H9 (cell line): ENCODE measurements at regions not wholly inside any gene's neighbourhood (a gene's known extent, or its start where the extent isn't known, plus 50 kb on each side); places are given as distances from the start of the nearest gene placed in this dataset.

Source experiments
- DNase-seq: peaks from one replicate; pipeline ENCODE4 v3.0.0-alpha.2; 2017
- H2AFZ ChIP-seq: one replicate; pipeline ENCODE4 v1.6.1; 2013; ENCODE audit warnings: mild to moderate bottlenecking, low read length, control low read depth, moderate library complexity
- H2AK5ac ChIP-seq: 2 replicates; pipeline ENCODE4 v1.6.1; 2013; ENCODE audit warnings: low read length, control low read depth, mixed read lengths; ENCODE audit not compliant: insufficient read length
- H2BK120ac ChIP-seq: one replicate; pipeline ENCODE4 v1.6.1; 2013; ENCODE audit warnings: low read depth, mild to moderate bottlenecking, low read length, control low read depth, inconsistent platforms; ENCODE audit not compliant: poor library complexity, severe bottlenecking
- H2BK12ac ChIP-seq: 2 replicates; pipeline ENCODE4 v1.6.1; 2013; ENCODE audit warnings: low read length, control low read depth, mixed read lengths, low read depth; ENCODE audit not compliant: insufficient read length
- H2BK15ac ChIP-seq: 2 replicates; pipeline ENCODE4 v1.6.1; 2013; ENCODE audit warnings: low read depth, low read length, control low read depth
- H2BK20ac ChIP-seq: one replicate; pipeline ENCODE4 v1.6.1; 2013; ENCODE audit warnings: low read depth, mild to moderate bottlenecking, low read length, control low read depth, inconsistent platforms; ENCODE audit not compliant: poor library complexity, severe bottlenecking
- H2BK5ac ChIP-seq: 2 replicates; pipeline ENCODE4 v1.6.1; 2013; ENCODE audit warnings: low read length, control low read depth, mixed read lengths; ENCODE audit not compliant: insufficient read length
- H3K14ac ChIP-seq: 2 replicates; pipeline ENCODE4 v1.6.1; 2013; ENCODE audit warnings: low read length, control low read depth; ENCODE audit not compliant: insufficient read depth
- H3K18ac ChIP-seq: 2 replicates; pipeline ENCODE4 v1.6.1; 2013; ENCODE audit warnings: low read depth, mild to moderate bottlenecking, mixed read lengths, low read length, control low read depth; ENCODE audit not compliant: insufficient read length
- H3K23ac ChIP-seq: 2 replicates; pipeline ENCODE4 v1.6.1; 2013; ENCODE audit warnings: low read length, control low read depth, mixed read lengths, low read depth; ENCODE audit not compliant: insufficient read length
- H3K23me2 ChIP-seq: 2 replicates; pipeline ENCODE4 v1.6.1; 2013; ENCODE audit warnings: low read depth, mild to moderate bottlenecking, mixed read lengths, low read length, control low read depth; ENCODE audit not compliant: insufficient read length, poor library complexity, severe bottlenecking
- H3K27ac ChIP-seq: 2 replicates; pipeline ENCODE4 v1.5.1; 2013; ENCODE audit warnings: low read length, control low read depth, mixed read lengths, low read depth; ENCODE audit not compliant: insufficient read length
- H3K27me3 ChIP-seq: 2 replicates; pipeline ENCODE4 v1.6.1; 2013; ENCODE audit warnings: low read length, control low read depth, inconsistent platforms; ENCODE audit not compliant: insufficient read depth
- H3K4ac ChIP-seq: 2 replicates; pipeline ENCODE4 v1.6.1; 2013; ENCODE audit warnings: low read depth, mild to moderate bottlenecking, control low read depth, inconsistent platforms, low read length, moderate library complexity
- H3K4me1 ChIP-seq: 2 replicates; pipeline ENCODE4 v1.6.1; 2013; ENCODE audit warnings: low read length, control low read depth, inconsistent platforms; ENCODE audit not compliant: insufficient read depth
- H3K4me2 ChIP-seq: 2 replicates; pipeline ENCODE4 v1.6.1; 2013; ENCODE audit warnings: low read length, control low read depth, mixed read lengths; ENCODE audit not compliant: insufficient read length, insufficient read depth
- H3K56ac ChIP-seq: 2 replicates; pipeline ENCODE4 v1.6.1; 2013; ENCODE audit warnings: low read depth, mild to moderate bottlenecking, mixed read lengths, low read length, control low read depth; ENCODE audit not compliant: insufficient read length
- H3K79me1 ChIP-seq: 2 replicates; pipeline ENCODE4 v1.6.1; 2013; ENCODE audit warnings: low read depth, mild to moderate bottlenecking, moderate library complexity, low read length, control low read depth, inconsistent platforms; ENCODE audit not compliant: insufficient read depth, poor library complexity, severe bottlenecking
- H3K79me2 ChIP-seq: 2 replicates; pipeline ENCODE4 v1.6.1; 2013; ENCODE audit warnings: low read length, control low read depth, inconsistent platforms; ENCODE audit not compliant: insufficient read depth
- H3K9ac ChIP-seq: 2 replicates; pipeline ENCODE4 v1.6.1; 2013; ENCODE audit warnings: low read length, control low read depth, mixed read lengths; ENCODE audit not compliant: insufficient read length; ENCODE audit errors: extremely low read depth
- H3K9me3 ChIP-seq: one replicate; pipeline ENCODE4 v1.6.1; 2013; ENCODE audit warnings: low read depth, low read length, inconsistent platforms; ENCODE audit not compliant: control insufficient read depth
- H3T11ph ChIP-seq: one replicate; pipeline ENCODE4 v1.6.1; 2013; ENCODE audit warnings: mild to moderate bottlenecking, low read length, control low read depth, inconsistent platforms
- H4K20me1 ChIP-seq: one replicate; pipeline ENCODE4 v1.6.1; 2013; ENCODE audit not compliant: control insufficient read depth, insufficient read length, insufficient read depth
- H4K5ac ChIP-seq: 2 replicates; pipeline ENCODE4 v1.6.1; 2013; ENCODE audit warnings: low read depth, mild to moderate bottlenecking, mixed read lengths, low read length, control low read depth; ENCODE audit not compliant: insufficient read length
- H4K8ac ChIP-seq: replicated peaks from 2 replicates; pipeline ENCODE4 v1.6.1; 2013; ENCODE audit warnings: low read length, control low read depth, mixed read lengths, low read depth; ENCODE audit not compliant: insufficient read length
- H4K91ac ChIP-seq: 2 replicates; pipeline ENCODE4 v1.6.1; 2013; ENCODE audit warnings: low read depth, mild to moderate bottlenecking, moderate library complexity, mixed read lengths, low read length, control low read depth; ENCODE audit not compliant: insufficient read length
- H3K27ac Mint-ChIP-seq, 3 experiments: 2 replicates in 2 of 3; 3 replicates in 1 of 3; pipeline ENCODE4 v1.8.0; 2020 to 2021; ENCODE audit warnings: mixed read lengths in 3 of 3, mild to moderate bottlenecking in 1 of 3, moderate library complexity in 1 of 3
- H3K27me3 Mint-ChIP-seq: 2 replicates; pipeline ENCODE4 v1.8.0; 2021; ENCODE audit warnings: low read depth, mild to moderate bottlenecking, moderate library complexity, mixed read lengths
- H3K36me3 Mint-ChIP-seq, 3 experiments: 2 replicates in 2 of 3; 3 replicates in 1 of 3; pipeline ENCODE4 v1.8.0; 2020 to 2021; ENCODE audit warnings: low read depth in 3 of 3, mixed read lengths in 3 of 3; ENCODE audit not compliant: insufficient read depth in 1 of 3
- H3K4me1 Mint-ChIP-seq, 2 experiments: 2 replicates each; pipeline ENCODE4 v1.8.0; 2020; ENCODE audit warnings: mixed read lengths in 2 of 2
- H3K4me3 Mint-ChIP-seq, 2 experiments: 2 replicates in 1 of 2; 3 replicates in 1 of 2; pipeline ENCODE4 v1.8.0; 2020 to 2021; ENCODE audit warnings: mild to moderate bottlenecking in 2 of 2, mixed read lengths in 2 of 2, moderate library complexity in 1 of 2
- H3K9me3 Mint-ChIP-seq, 2 experiments: 2 replicates in 1 of 2; 3 replicates in 1 of 2; pipeline ENCODE4 v1.8.0; 2020; ENCODE audit warnings: mild to moderate bottlenecking in 2 of 2, mixed read lengths in 2 of 2, moderate library complexity in 1 of 2
- WGBS: extraction: QIAGEN DNeasy Blood & Tissue Kit; methylation state at CpG from one replicate; pipeline ENCODE4 v1.1.7; 2013; ENCODE audit warnings: missing lambda C conversion rate, low lambda C conversion rate, mixed read lengths; ENCODE audit not compliant: insufficient read length; ENCODE audit errors: extremely low coverage; 5-methylcytosine and 5-hydroxymethylcytosine counted together
- TF ChIP-seq, protein P1 (sequence below): fragments of 200-600 bp; sonication (generic); conservative IDR thresholded peaks from 3 replicates; pipeline ENCODE4 v1.8.0; 2021; ENCODE audit warnings: antibody characterized with exemption, mild to moderate bottlenecking

DNA sequence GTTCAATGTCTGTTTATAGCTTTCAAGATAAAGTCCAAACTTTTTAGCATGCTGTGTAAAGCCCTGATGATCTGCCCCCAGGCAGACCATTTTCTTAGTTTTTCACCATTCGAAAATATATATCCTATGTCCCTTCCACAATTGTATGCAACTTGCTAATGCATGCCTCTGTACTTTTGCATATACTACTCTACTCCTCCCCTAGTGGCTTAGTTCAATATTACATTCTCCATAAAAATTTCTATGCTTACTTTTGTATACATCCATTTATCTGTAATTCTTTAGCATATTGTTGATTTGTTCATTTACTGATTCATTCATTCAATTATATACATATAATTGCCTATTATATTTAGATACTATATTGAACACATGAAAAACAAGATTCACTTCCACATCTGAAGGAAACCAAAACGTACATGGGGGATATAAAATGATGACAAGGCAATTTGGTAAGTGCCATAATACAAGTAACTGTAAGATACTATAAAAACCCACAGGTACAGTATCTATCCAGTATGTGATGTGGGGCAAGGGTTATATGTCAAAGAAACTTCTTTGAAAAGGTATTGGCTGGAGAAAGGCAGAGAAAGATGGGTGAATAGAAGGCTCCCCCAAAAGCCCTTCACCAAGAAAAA, 902.5 kb downstream of the FAM133A start:
- DNase-seq: no peak
- Histone ChIP-seq H3K79me2 (peaks cover 2% of the 10 kb centered on the region; the same call in 1 of the 2 replicates), H2AK5ac (no peak overlapping the region)

More for the DNA sequence above, 902.5 kb downstream of the FAM133A start:
- Histone ChIP-seq H3K4ac (no peak overlapping the region), H2BK120ac (no peak overlapping the region), H4K8ac (no peak overlapping the region), H3K9me3 (no peaks in the 10 kb centered on the region), H3K18ac (no peak overlapping the region), H3T11ph (no peak overlapping the region), H3K27ac (no peak overlapping the region), H3K23me2 (no peaks in the 10 kb centered on the region), H3K56ac (no peak overlapping the region), H2BK5ac (no peak overlapping the region), H4K20me1 (no peaks in the 10 kb centered on the region), H3K4me2 (no peak overlapping the region), H2BK15ac (no peak overlapping the region), H3K27me3 (no peaks in the 10 kb centered on the region), H4K91ac (no peak overlapping the region), H3K4me1 (peaks cover 3% of the 10 kb centered on the region; the same call in 1 of the 2 replicates), H4K5ac (no peak overlapping the region), H2AFZ (no peak overlapping the region), H2BK12ac (no peak overlapping the region), H3K23ac (no peak overlapping the region), H3K14ac (no peak overlapping the region), H3K79me1 (no peaks in the 10 kb centered on the region), H3K9ac (no peak overlapping the region), H2BK20ac (no peak overlapping the region)
- no CpG with 5 or more reads among the region's 2 CpGs for WGBS
- Mint-ChIP-seq H3K9me3 (peaks cover 1 to 5% of the 10 kb centered on the region in 2 experiments; a peak in 4 of 5 replicates), H3K27ac (no peak overlapping the region), H3K27me3 (no peaks in the 10 kb centered on the region), H3K4me1 (peaks cover 5 to 7% of the 10 kb centered on the region in 2 experiments; a peak in 2 of 4 replicates), H3K4me3 (no peak overlapping the region), H3K36me3 (peaks cover 6 to 33% (median 18%) of the 10 kb centered on the region in 3 experiments; a peak in 6 of 7 replicates)
- TF ChIP-seq, protein P1, sequence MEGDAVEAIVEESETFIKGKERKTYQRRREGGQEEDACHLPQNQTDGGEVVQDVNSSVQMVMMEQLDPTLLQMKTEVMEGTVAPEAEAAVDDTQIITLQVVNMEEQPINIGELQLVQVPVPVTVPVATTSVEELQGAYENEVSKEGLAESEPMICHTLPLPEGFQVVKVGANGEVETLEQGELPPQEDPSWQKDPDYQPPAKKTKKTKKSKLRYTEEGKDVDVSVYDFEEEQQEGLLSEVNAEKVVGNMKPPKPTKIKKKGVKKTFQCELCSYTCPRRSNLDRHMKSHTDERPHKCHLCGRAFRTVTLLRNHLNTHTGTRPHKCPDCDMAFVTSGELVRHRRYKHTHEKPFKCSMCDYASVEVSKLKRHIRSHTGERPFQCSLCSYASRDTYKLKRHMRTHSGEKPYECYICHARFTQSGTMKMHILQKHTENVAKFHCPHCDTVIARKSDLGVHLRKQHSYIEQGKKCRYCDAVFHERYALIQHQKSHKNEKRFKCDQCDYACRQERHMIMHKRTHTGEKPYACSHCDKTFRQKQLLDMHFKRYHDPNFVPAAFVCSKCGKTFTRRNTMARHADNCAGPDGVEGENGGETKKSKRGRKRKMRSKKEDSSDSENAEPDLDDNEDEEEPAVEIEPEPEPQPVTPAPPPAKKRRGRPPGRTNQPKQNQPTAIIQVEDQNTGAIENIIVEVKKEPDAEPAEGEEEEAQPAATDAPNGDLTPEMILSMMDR: peak; percentile 68
